HEK293 (cell line): ENCODE measurements at regions not wholly inside any gene's neighbourhood (a gene's known extent, or its start where the extent isn't known, plus 50 kb on each side); places are given as distances from the start of the nearest gene placed in this dataset.

ENCODE experiments used
- CTCF ChIA-PET: fragments of 350-600 bp; formaldehyde crosslinking; extraction: SDS; loops from one replicate; lab custom pipeline; 2021; ENCODE audit warnings: antibody characterized with exemption; lab: Yijun Ruan, JAX
- POLR2A ChIA-PET: fragments of 300-600 bp; formaldehyde crosslinking; extraction: SDS; loops from one replicate; lab custom pipeline; 2020; ENCODE audit warnings: antibody characterized with exemption, inconsistent platforms; lab: Yijun Ruan, JAX
- H3K27ac ChIP-seq: fragments of 200-500 bp; sonication (Bioruptor generic); 2 replicates; pipeline ENCODE4 v1.5.1; 2014; ENCODE audit warnings: low read depth, low read length, control low read depth, inconsistent platforms; ENCODE audit errors: extremely low read depth
- H3K36me3 ChIP-seq, 2 experiments: fragments of 200-500 bp in 1 of 2; sonication (Bioruptor generic) in 1 of 2; 1 replicate in 1 of 2; 2 replicates in 1 of 2; pipeline ENCODE4 v1.5.1; 2014 to 2017; ENCODE audit warnings: inconsistent platforms in 2 of 2, low read length in 2 of 2; ENCODE audit not compliant: control insufficient read depth in 2 of 2, insufficient read depth in 1 of 2
- H3K4me1 ChIP-seq: fragments of 200-500 bp; sonication (Bioruptor generic); 2 replicates; pipeline ENCODE4 v1.5.1; 2014; ENCODE audit warnings: mild to moderate bottlenecking, low read length, inconsistent platforms; ENCODE audit not compliant: control insufficient read depth, insufficient read depth
- H3K4me3 ChIP-seq: 2 replicates; pipeline ENCODE4 v1.5.1; 2011; ENCODE audit warnings: low read depth, mild to moderate bottlenecking, control low read depth, low read length, moderate library complexity
- H3K9me3 ChIP-seq: fragments of 200-500 bp; sonication (Bioruptor generic); 2 replicates; pipeline ENCODE4 v1.5.1; 2014; ENCODE audit warnings: low read depth, low read length, inconsistent platforms; ENCODE audit not compliant: control insufficient read depth, insufficient read depth
- ATF2 ChIP-seq: fragments of 450-650 bp; formaldehyde crosslinking; IDR thresholded peaks from 2 replicates; pipeline ENCODE4 v1.5.1; 2016; ENCODE audit warnings: missing biosample characterization, missing genetic modification characterization, low read depth
- MZF1 ChIP-seq: fragments of 450-650 bp; formaldehyde crosslinking; IDR thresholded peaks from 2 replicates; pipeline ENCODE4 v1.5.1; 2017; ENCODE audit warnings: missing biosample characterization, missing genetic modification characterization, borderline replicate concordance
- TCF7L2 ChIP-seq: IDR thresholded peaks from 2 replicates; pipeline ENCODE4 v1.6.1; 2011; ENCODE audit warnings: low read depth, mild to moderate bottlenecking, inconsistent platforms, low read length, moderate library complexity, borderline replicate concordance
- ZBTB44 ChIP-seq: fragments of 450-650 bp; IDR thresholded peaks from 2 replicates; pipeline ENCODE4 v1.5.1; 2018; ENCODE audit warnings: missing biosample characterization, mild to moderate bottlenecking, missing genetic modification characterization
- ZFHX2 ChIP-seq: fragments of 450-650 bp; formaldehyde crosslinking; conservative IDR thresholded peaks from 2 replicates; pipeline ENCODE4 v1.5.1; 2016; ENCODE audit warnings: missing biosample characterization, missing genetic modification characterization
- ZFP41 ChIP-seq: fragments of 450-650 bp; formaldehyde crosslinking; IDR thresholded peaks from 2 replicates; pipeline ENCODE4 v1.5.1; 2016; ENCODE audit warnings: missing biosample characterization, missing genetic modification characterization, borderline replicate concordance
- ZFP69B ChIP-seq: fragments of 450-650 bp; formaldehyde crosslinking; IDR thresholded peaks from 2 replicates; pipeline ENCODE4 v1.5.1; 2016; ENCODE audit warnings: missing biosample characterization, missing genetic modification characterization
- ZNF148 ChIP-seq: fragments of 450-650 bp; formaldehyde crosslinking; IDR thresholded peaks from 2 replicates; pipeline ENCODE4 v1.5.0; 2017; ENCODE audit warnings: missing biosample characterization, missing genetic modification characterization, borderline replicate concordance
- ZNF341 ChIP-seq: fragments of 450-650 bp; formaldehyde crosslinking; IDR thresholded peaks from 2 replicates; pipeline ENCODE4; 2016; ENCODE audit warnings: low read depth, missing biosample characterization, missing genetic modification characterization
- ZNF391 ChIP-seq: fragments of 450-650 bp; formaldehyde crosslinking; IDR thresholded peaks from 2 replicates; pipeline ENCODE4 v1.5.1; 2016; ENCODE audit warnings: low read depth, missing biosample characterization, missing genetic modification characterization, borderline replicate concordance
- ZNF501 ChIP-seq: fragments of 450-650 bp; formaldehyde crosslinking; IDR thresholded peaks from 2 replicates; pipeline ENCODE4 v1.5.1; 2016; ENCODE audit warnings: missing biosample characterization, missing genetic modification characterization
- ZNF510 ChIP-seq: fragments of 450-650 bp; formaldehyde crosslinking; IDR thresholded peaks from 2 replicates; pipeline ENCODE4 v1.5.1; 2018; ENCODE audit warnings: mild to moderate bottlenecking, missing genetic modification characterization, missing biosample characterization; ENCODE audit not compliant: insufficient replicate concordance
- ZNF560 ChIP-seq: fragments of 450-650 bp; formaldehyde crosslinking; IDR thresholded peaks from 2 replicates; pipeline ENCODE4 v1.5.1; 2017; ENCODE audit warnings: missing biosample characterization, missing genetic modification characterization, borderline replicate concordance
- ZNF600 ChIP-seq: fragments of 450-650 bp; formaldehyde crosslinking; IDR thresholded peaks from 2 replicates; pipeline ENCODE4 v1.5.1; 2016; ENCODE audit warnings: missing biosample characterization, missing genetic modification characterization
- ZNF626 ChIP-seq: fragments of 450-650 bp; sonication (Bioruptor Pico); formaldehyde crosslinking; IDR thresholded peaks from 2 replicates; pipeline ENCODE4 v1.5.1; 2018; ENCODE audit warnings: missing biosample characterization, missing genetic modification characterization, inconsistent platforms
- ZNF670 ChIP-seq: fragments of 450-650 bp; formaldehyde crosslinking; IDR thresholded peaks from 2 replicates; pipeline ENCODE4 v1.5.1; 2016; ENCODE audit warnings: missing biosample characterization, missing genetic modification characterization, low read depth
- ZNF76 ChIP-seq: fragments of 450-650 bp; formaldehyde crosslinking; IDR thresholded peaks from 2 replicates; pipeline ENCODE4; 2016; ENCODE audit warnings: low read depth, missing biosample characterization, missing genetic modification characterization, borderline replicate concordance
- TF ChIP-seq, protein P1 (sequence below): fragments of 450-650 bp; formaldehyde crosslinking; IDR thresholded peaks from 2 replicates; pipeline ENCODE4 v1.5.1; 2016; ENCODE audit warnings: missing biosample characterization, missing genetic modification characterization

- TF ChIP-seq ZBTB44: no peak
- TF ChIP-seq ZNF510 (tag by site-specific recombination): no peak
- no peak for TF ChIP-seq ZFP69B (tag by site-specific recombination)
- no peak for TF ChIP-seq ZNF626 (tag by site-specific recombination)
- TF ChIP-seq ZNF600: no peak
- TF ChIP-seq, protein P1, sequence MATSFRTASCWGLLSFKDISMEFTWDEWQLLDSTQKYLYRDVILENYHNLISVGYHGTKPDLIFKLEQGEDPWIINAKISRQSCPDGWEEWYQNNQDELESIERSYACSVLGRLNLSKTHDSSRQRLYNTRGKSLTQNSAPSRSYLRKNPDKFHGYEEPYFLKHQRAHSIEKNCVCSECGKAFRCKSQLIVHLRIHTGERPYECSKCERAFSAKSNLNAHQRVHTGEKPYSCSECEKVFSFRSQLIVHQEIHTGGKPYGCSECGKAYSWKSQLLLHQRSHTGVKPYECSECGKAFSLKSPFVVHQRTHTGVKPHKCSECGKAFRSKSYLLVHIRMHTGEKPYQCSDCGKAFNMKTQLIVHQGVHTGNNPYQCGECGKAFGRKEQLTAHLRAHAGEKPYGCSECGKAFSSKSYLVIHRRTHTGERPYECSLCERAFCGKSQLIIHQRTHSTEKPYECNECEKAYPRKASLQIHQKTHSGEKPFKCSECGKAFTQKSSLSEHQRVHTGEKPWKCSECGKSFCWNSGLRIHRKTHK (tag by site-specific recombination): no peak
Observed at GRCh38 chr5:27561408-27561807, 523.0 kb upstream of the CDH9 start (continued).

- ChIA-PET CTCF (interaction anchor here (0.6 kb wide), 1 partner anchor 22 kb away, joined by 3 read pairs; no protein-coding TSS in a partner anchor), POLR2A (no interaction called here)
- Histone ChIP-seq H3K4me1 (no peaks in the 10 kb centered on the region), H3K36me3 (no peaks in the 10 kb centered on the region), H3K9me3 (no peaks in the 10 kb centered on the region; the same call in 1 of the 2 replicates), H3K4me3 (no peak overlapping the region), H3K27ac (no peak overlapping the region)
- TF ChIP-seq ZNF391 (tag by site-specific recombination): no peak
- TF ChIP-seq ZNF670 (tag by site-specific recombination): no peak
- no peak for TF ChIP-seq ZFP69B (tag by site-specific recombination)
- no peak for TF ChIP-seq ZNF76 (tag by site-specific recombination)
- no peak for TF ChIP-seq ZFP41 (tag by site-specific recombination)
- TF ChIP-seq ZNF148 (tag by site-specific recombination): no peak
- no peak for TF ChIP-seq TCF7L2
- no peak for TF ChIP-seq ZNF560 (tag by site-specific recombination)
- no peak for TF ChIP-seq ZNF501
- no peak for TF ChIP-seq ZNF341
- no peak for TF ChIP-seq MZF1 (tag by site-specific recombination)
- no peak for TF ChIP-seq ATF2 (tag by site-specific recombination)
- TF ChIP-seq ZFHX2: no peak
Observed at GRCh38 chr5:27548484-27548883, 510.1 kb upstream of the CDH9 start.
